EH (cell line): ENCODE measurements at regions not wholly inside any gene's neighbourhood (a gene's known extent, or its start where the extent isn't known, plus 50 kb on each side); places are given as distances from the start of the nearest gene placed in this dataset.
"Not testable (repeated sequence)": the region's sequence is repeated elsewhere in the genome, so short reads cannot be mapped to it uniquely, and the experiment has no call there.

Experiments used
- DNase-seq: peaks from one replicate; pipeline ENCODE4 v3.0.0-alpha.2; 2015; ENCODE audit warnings: low read depth

DNA sequence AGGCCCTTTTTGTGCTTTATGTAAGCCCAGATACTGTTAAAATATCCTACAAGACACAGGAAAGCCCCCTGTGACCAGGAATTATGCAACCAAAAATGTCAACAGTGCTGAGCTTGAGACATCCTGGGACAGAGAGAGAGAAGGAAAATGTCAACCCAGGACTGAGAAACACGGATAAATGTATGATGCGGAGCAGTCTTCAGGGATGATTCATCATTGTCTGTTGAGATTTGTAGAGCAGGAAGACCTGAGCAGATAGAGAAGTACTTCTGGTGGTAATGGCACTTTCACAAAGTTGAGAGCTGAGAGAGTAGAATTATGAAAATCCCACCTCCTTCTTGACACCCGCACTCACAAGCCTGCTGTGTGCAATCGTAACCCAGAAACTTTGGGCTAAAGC is 330.1 kb upstream of the FRG1 start:
- not testable (repeated sequence) for DNase-seq

- no peak for DNase-seq
Measured at GRCh38 chr4:189613207-189613606, 327.5 kb upstream of the FRG1 start.

- no peak for DNase-seq
Measured at GRCh38 chr4:189615217-189615663, 325.4 kb upstream of the FRG1 start.

- DNase-seq: not testable (repeated sequence)
Measured at GRCh38 chr4:189617741-189618140, 322.9 kb upstream of the FRG1 start.

DNA sequence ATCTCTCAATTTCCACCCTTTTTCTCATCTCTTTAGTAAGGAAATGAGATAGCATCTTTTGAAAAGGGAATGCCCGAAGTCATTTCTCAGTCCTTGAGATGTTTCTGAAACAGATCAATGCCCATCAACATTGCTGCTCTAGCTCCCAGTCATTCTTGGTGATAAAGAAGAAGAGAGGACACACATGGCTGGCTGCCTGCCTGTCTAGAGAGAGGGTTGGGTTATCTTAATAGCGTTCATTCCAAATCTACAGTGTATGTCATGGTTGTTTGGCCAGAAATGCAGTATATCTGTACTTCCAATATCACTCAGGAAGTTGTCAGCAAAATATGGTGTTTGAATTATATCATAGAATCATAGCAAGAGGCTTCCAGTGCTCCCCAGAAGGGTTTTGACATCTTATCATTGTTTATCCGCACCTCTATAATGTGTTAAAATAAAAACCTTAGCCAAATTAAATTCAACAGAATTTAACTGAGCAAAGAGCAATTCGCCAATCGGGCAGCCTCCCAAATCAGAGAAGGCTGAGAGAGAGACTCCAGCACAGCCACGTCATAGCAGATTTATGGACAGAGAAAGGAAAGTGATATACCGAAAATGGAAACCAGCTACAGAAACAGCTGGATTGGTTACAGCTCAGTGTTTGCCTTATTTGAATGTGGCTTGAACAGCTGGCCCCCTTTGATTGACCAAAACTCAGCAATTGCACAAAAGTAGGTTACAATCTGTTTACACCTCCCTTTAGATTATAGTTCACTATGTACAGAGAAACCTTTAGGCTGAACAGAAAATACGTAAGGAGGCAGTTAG is 321.0 kb upstream of the FRG1 start:
- DNase-seq: not testable (repeated sequence)

- not testable (repeated sequence) for DNase-seq
Measured at GRCh38 chr4:189622574-189622973, 318.1 kb upstream of the FRG1 start.

DNA sequence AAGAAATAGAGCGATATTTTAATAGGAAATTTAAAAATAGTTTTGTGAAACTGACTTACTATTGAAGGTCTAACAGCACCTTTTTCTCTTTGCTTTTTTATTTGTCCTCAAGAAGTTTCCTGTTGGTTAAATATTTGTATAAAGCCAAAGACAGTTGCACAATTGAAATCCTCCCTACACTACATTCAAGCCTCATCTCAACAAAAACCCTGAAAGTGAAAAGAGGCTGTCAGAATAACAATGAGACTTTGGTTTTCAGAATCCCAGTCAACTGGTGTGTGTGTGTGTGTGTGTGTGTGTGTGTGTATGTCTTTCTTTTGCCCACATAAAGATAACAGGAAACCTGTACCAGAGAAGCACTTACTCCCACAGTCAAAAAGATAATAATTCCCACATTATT is 313.6 kb upstream of the FRG1 start:
- DNase-seq: not testable (repeated sequence)

DNA sequence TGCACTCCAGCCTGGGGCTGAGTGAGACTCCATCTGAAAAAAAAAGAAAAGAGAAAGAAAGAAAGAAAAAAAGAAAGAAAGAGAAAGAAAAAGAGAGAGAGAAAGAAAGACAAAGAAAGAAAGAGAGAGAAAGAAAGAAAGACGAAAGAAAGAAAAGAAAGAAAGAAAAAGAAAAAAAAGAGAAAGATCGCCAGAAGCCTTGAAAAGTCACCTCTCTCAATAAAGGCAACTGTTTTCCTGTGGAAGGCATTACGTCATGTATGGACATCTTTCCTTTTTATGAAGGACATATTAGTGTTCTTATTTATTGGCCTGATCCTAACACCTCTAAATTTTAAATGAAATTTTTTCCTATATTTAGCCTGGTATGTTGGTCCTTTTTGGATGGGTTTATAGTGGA is 310.9 kb upstream of the FRG1 start:
- not testable (repeated sequence) for DNase-seq

- DNase-seq: not testable (repeated sequence)
Measured at GRCh38 chr4:189630913-189631567, 309.6 kb upstream of the FRG1 start.

DNA sequence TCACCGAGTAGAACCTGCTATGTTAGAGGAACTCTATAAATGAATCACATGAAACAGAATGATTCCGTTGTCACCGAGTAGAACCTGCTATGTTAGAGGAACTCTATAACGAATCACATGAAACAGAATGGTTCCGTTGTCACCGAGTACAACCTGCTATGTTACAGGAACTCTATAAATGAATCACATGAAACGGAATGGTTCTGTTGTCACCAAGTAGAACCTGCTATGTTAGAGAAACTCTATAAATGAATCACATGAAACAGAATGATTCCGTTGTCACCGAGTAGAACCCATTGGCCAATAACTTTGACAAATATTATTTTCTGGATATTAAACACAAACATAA is 309.1 kb upstream of the FRG1 start:
- DNase-seq: not testable (repeated sequence)

GRCh38 chr4:189650436-189650835 is 290.2 kb upstream of the FRG1 start:
- not testable (repeated sequence) for DNase-seq

DNA sequence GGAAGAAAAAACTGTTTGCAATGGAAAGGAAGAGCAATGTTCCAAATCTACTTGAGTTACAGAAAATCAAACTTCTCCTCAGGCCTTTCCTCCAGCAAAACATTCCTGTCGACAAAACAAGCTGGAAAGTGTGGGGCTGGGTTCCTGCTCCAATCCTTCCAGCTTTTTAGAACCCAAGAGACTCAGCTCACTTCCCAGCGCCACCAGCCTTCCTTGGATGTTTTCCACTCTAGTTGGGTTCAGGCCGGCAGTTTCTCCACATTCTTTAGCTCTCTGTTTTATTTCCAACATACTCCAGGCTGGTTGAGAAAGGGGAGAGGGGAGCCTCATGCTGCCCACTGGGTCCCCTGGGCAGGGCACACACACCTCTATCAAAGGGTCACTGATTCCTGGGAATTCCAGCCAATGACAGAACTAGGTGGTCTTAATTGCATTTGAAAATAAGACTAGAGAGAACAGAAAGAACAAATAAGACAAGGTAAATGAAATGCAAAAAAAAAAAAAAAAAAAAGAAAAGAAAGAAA is 287.5 kb upstream of the FRG1 start:
- not testable (repeated sequence) for DNase-seq

- not testable (repeated sequence) for DNase-seq
Measured at GRCh38 chr4:189653983-189654382, 286.7 kb upstream of the FRG1 start.

DNA sequence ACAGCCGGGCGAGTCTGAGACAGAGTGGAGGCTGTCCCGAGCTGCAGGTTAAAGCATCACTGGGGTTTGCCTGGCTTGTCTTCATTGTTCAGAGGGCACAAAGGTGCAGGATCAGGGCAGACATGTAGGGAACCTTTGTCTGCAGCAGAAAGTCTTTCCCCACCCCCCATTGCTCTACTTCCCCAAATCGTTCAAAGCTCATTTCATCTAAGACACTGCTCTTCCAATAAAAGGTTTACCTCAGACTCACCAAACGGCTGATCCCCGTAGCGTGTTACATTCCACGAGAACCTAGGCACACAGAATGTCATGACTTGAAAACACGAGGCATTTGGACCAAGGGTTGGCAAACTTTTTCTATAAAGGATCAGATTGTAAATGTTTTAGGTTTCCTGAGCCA is 286.3 kb upstream of the FRG1 start:
- not testable (repeated sequence) for DNase-seq

GRCh38 chr4:189655817-189656216 is 284.9 kb upstream of the FRG1 start:
- not testable (repeated sequence) for DNase-seq

- no peak for DNase-seq
Measured at GRCh38 chr4:189656641-189657040, 284.0 kb upstream of the FRG1 start.

- not testable (repeated sequence) for DNase-seq
Measured at GRCh38 chr4:189658259-189658658, 282.4 kb upstream of the FRG1 start.

- not testable (repeated sequence) for DNase-seq
Measured at GRCh38 chr4:189658831-189659230, 281.8 kb upstream of the FRG1 start.

- DNase-seq: no peak
Measured at GRCh38 chr4:189659287-189659686, 281.4 kb upstream of the FRG1 start.

- no peak for DNase-seq
Measured at GRCh38 chr4:189660722-189661360, 279.8 kb upstream of the FRG1 start.

DNA sequence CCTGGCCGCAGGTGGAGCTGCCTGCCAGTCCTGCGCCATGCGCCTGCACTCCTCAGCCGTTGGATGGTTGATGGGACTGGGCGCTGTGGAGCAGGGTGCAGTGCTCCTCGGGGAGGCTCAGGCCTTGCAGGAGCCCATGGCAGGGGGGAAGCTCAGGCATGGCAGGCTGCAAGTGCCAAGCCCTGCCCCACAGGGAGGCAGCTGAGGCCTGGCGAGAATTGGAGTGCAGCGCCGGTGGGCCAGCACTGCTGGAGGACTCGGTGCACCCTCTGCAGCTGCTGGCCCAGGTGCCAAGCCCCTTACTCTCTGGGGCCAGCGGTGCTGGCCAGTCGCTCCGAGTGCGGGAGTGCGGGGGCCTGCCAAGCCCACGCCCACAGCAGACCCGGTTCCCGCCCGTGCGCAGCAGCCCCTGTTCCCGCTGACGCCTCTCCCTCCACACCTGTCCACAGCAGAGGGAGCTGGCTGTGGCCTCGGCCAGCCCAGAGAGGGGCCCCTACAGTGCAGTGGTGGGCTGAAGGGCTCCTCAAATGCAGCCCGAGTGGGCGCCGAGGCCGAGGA is 275.9 kb upstream of the FRG1 start:
- no peak for DNase-seq

GRCh38 chr4:189665712-189666305 is 274.9 kb upstream of the FRG1 start:
- DNase-seq: not testable (repeated sequence)
